Uterus (tissue), 3 donors: ENCODE measurements at regions not wholly inside any gene's neighbourhood (a gene's known extent, or its start where the extent isn't known, plus 50 kb on each side); places are given as distances from the start of the nearest gene placed in this dataset.

Experiments
- DNase-seq, 2 donors: peaks; one replicate each; pipeline ENCODE4 v3.0.0-alpha.2; 2019 to 2020
- H3K27ac ChIP-seq, 2 donors: fragments of 200-600 bp; sonication (generic); 1 replicate in 1 of 2; 2 replicates in 1 of 2; pipeline ENCODE4 v1.5.1; 2016 to 2018
- H3K27me3 ChIP-seq, 2 donors: fragments of 200-600 bp; sonication (generic); one replicate each; pipeline ENCODE4 v1.5.1; 2018 to 2019; ENCODE audit warnings: control low read depth in 1 of 2
- H3K36me3 ChIP-seq, 2 donors: fragments of 200-600 bp; sonication (generic); one replicate each; pipeline ENCODE4 v1.5.1; 2019; ENCODE audit warnings: control low read depth in 1 of 2
- H3K4me1 ChIP-seq, 2 donors: fragments of 200-600 bp; sonication (generic); one replicate each; pipeline ENCODE4 v1.5.1; 2018 to 2019; ENCODE audit warnings: control low read depth in 1 of 2
- H3K4me3 ChIP-seq, 2 donors: fragments of 200-600 bp; sonication (generic); 1 replicate in 1 of 2; 2 replicates in 1 of 2; pipeline ENCODE4 v1.5.1; 2018 to 2019; ENCODE audit warnings: mild to moderate bottlenecking in 1 of 2
- H3K9me3 ChIP-seq, 2 donors: fragments of 200-600 bp; sonication (generic); one replicate each; pipeline ENCODE4 v1.5.1; 2019; ENCODE audit warnings: control low read depth in 1 of 2
- POLR2A ChIP-seq, 2 donors: fragments of 450-650 bp; IDR thresholded peaks; one replicate each; pipeline ENCODE4 v1.6.1; 2016; ENCODE audit warnings: antibody characterized with exemption in 2 of 2, mild to moderate bottlenecking in 1 of 2, moderate library complexity in 1 of 2
- intact Hi-C: fragments of 100-400 bp; cut with DNase I; formaldehyde crosslinking; loops from one replicate; pipeline ENCODE4 v1.15.1; 2023; ENCODE audit warnings: low total_unique reads
- TF ChIP-seq, protein P1 (sequence below), 4 experiments: fragments of 200-600 bp in 2 of 4; fragments of 450-650 bp in 2 of 4; sonication (generic) in 2 of 4; IDR thresholded peaks; one replicate each; pipeline ENCODE4 v1.5.1; 2016 to 2019; ENCODE audit warnings: antibody characterized with exemption in 4 of 4, mild to moderate bottlenecking in 2 of 4, moderate library complexity in 1 of 4
- donor health status: DM: yes; HTN: yes; CAD: no.

DNA sequence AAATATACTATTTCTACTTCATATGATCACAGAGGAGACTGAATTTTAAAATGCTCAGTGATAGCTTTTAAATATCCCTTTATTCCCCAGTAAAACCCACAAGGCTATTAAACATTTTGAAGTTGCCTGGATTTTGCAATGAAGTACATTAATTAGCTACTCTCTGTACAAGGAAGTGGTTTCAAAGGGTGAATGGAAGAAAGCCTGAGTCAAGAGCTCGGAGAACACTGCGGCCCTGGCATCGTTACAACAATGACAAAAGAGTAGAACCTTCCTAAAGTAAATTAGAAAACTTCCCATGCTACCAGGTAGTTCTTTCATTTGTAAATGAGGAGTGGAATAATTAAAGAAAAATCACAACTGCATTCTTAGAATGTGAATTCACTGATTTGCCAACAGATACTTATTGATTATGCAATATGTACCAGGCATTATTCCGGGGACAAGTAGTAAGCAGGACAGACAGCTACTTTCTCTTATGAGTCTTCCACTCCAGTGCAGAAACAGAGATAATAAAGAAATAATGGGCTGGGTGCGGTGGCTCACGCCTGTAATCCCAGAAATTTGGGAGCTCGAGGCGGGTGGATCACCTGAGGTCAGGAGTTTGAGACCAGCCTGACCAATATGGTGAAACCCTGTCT lies 63.0 kb downstream of the ZNF22 start:
- TF ChIP-seq, protein P1, sequence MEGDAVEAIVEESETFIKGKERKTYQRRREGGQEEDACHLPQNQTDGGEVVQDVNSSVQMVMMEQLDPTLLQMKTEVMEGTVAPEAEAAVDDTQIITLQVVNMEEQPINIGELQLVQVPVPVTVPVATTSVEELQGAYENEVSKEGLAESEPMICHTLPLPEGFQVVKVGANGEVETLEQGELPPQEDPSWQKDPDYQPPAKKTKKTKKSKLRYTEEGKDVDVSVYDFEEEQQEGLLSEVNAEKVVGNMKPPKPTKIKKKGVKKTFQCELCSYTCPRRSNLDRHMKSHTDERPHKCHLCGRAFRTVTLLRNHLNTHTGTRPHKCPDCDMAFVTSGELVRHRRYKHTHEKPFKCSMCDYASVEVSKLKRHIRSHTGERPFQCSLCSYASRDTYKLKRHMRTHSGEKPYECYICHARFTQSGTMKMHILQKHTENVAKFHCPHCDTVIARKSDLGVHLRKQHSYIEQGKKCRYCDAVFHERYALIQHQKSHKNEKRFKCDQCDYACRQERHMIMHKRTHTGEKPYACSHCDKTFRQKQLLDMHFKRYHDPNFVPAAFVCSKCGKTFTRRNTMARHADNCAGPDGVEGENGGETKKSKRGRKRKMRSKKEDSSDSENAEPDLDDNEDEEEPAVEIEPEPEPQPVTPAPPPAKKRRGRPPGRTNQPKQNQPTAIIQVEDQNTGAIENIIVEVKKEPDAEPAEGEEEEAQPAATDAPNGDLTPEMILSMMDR (IDR thresholded peaks at IDR 0.05), result no peak
- TF ChIP-seq POLR2A (IDR thresholded peaks at IDR 0.05), result no peak
- intact Hi-C loops, result no loop called here
- no peak overlapping the region for H3K27ac ChIP-seq
- H3K36me3 ChIP-seq, result no peaks in the 10 kb centered on the region
- H3K9me3 ChIP-seq, result no peaks in the 10 kb centered on the region
- no peak overlapping the region for H3K4me3 ChIP-seq
- no peaks in the 10 kb centered on the region for H3K4me1 ChIP-seq
- H3K27me3 ChIP-seq, result no peaks in the 10 kb centered on the region
- DNase-seq, result no peak

DNA sequence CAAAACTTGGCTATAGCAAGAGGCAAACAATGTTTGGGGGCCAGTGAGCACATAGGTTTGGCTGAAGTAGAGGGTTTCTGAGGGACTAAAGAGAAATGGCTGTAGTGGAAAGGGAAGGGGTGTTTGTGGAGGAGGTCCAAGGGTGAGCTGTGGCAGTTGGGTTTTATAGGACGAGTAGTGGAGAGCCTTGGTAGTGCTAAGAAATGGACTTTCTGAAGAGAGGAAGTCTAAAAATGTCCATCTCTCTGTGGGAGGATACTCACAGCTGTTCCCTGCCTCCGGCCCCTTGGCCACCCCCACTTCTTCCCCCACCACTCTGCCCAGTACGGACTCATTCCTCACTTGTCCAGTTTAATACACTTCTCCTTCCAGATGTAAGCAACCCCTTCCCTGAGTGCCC lies 64.3 kb downstream of the ZNF22 start:
- intact Hi-C loops, result no loop called here

DNA sequence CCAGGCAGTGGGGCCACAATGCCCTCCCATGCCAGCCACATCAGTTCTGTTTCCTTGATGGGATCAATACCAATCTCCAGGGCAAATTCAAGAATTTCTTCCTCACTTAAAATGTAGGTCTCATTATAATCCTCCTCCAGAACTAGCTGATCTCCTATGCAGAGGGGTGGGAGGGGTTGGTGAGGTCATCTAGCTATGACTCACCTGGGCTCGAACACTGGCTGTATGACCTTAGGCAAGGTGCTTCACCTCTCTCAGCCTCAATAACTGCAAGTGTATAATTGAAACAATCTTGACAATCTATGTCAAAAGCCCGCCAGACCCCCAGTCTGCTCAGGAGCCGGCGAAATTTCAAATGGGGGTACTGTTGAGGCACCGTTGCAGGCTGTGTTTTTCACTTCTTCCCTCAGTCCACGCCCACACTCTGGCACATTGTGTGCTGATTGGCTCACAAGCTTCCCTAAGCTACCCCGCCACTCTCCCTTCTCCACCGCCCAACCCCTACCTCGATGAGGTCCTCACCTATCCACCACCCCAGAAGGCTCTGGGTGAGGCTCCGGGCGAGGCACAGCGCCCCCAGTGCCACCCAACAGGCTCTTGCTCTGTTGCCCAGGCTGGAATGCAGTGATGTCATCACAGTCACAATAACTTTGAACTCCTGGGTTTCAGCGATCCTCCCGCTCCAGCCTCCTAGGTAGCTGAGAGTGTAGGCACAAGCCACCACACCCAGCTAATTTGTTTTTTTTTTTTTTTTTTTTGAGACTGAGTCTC lies 70.5 kb downstream of the ZNF22 start:
- Histone ChIP-seq H3K4me1 (no peaks in the 10 kb centered on the region), H3K9me3 (no peaks in the 10 kb centered on the region), H3K27me3 (no peaks in the 10 kb centered on the region), H3K4me3 (no peak overlapping the region), H3K27ac (no peak overlapping the region), H3K36me3 (no peaks in the 10 kb centered on the region)
- intact Hi-C loops, result no loop called here
- DNase-seq, result no peak
- no peak for TF ChIP-seq POLR2A (IDR thresholded peaks at IDR 0.05)
- TF ChIP-seq, protein P1 (IDR thresholded peaks at IDR 0.05), result no peak

More for the DNA sequence above, 64.3 kb downstream of the ZNF22 start:
- H3K4me1 ChIP-seq, result no peaks in the 10 kb centered on the region
- H3K36me3 ChIP-seq, result no peaks in the 10 kb centered on the region
- H3K9me3 ChIP-seq, result no peaks in the 10 kb centered on the region
- no peak overlapping the region for H3K4me3 ChIP-seq
- H3K27me3 ChIP-seq, result no peaks in the 10 kb centered on the region
- DNase-seq, result no peak
- no peak overlapping the region for H3K27ac ChIP-seq
- no peak for TF ChIP-seq POLR2A (IDR thresholded peaks at IDR 0.05)
- TF ChIP-seq, protein P1 (IDR thresholded peaks at IDR 0.05), result no peak

DNA sequence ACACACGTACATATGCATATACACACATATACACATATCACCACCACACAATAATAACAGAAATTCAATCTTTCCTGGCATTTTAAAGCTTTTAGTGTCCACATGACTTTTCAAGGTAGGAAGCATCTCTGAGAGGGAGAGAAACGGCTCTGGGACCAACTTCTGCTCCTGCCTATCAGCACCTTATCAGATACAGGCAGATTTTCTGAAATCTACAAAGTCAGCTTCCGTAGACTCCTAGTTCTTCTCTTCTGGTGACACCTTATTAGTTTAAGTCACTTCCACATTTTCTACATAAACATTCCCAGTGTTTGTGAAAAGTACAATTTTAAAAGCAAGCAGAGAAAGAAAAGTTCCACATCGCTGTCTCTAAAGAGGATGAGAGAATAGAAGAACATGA lies 74.5 kb downstream of the ZNF22 start:
- DNase-seq, result no peak
- intact Hi-C loops, result no loop called here
- TF ChIP-seq POLR2A (IDR thresholded peaks at IDR 0.05), result no peak
- TF ChIP-seq, protein P1 (IDR thresholded peaks at IDR 0.05), result no peak

DNA sequence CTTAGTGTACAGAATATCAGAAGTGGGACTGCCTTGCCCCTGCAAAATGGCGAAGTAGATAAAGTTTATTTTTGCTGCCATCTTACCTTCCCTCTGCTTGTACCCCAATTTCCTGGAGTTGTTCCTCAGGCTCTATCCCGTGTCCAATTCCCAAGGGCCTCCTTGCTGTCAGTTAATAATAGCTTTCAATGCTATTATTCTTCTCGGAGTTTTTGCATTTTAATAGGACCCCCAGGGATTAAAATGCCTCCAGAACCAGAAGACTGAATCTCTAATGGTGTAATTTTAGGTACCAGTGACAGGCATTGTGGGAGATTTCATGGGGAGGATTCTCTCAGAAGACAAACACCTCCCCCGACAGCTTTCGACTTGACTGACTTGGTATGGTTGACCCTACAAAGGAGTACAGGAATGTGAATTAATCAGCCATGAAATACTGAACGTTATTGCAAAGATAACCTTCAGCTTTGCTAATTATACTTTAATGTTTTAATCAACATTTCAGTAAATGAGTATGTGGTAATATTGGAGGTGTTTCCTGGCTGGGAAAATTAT lies 75.2 kb downstream of the ZNF22 start:
- H3K36me3 ChIP-seq, result no peaks in the 10 kb centered on the region
- H3K27ac ChIP-seq, result no peak overlapping the region
- H3K4me3 ChIP-seq, result no peak overlapping the region
- H3K9me3 ChIP-seq, result no peaks in the 10 kb centered on the region
- H3K27me3 ChIP-seq, result no peaks in the 10 kb centered on the region
- intact Hi-C loops, result no loop called here
- TF ChIP-seq POLR2A (IDR thresholded peaks at IDR 0.05), result no peak
- TF ChIP-seq, protein P1 (IDR thresholded peaks at IDR 0.05), result no peak
- DNase-seq, result no peak
- no peaks in the 10 kb centered on the region for H3K4me1 ChIP-seq

More for the DNA sequence above, 74.5 kb downstream of the ZNF22 start:
- Histone ChIP-seq H3K27me3 (no peaks in the 10 kb centered on the region), H3K9me3 (no peaks in the 10 kb centered on the region), H3K4me1 (no peaks in the 10 kb centered on the region), H3K36me3 (no peaks in the 10 kb centered on the region), H3K27ac (no peak overlapping the region), H3K4me3 (no peak overlapping the region)
